Lower leg skin (tissue), 3 donors: ENCODE measurements at regions not wholly inside any gene's neighbourhood (a gene's known extent, or its start where the extent isn't known, plus 50 kb on each side); places are given as distances from the start of the nearest gene placed in this dataset.

ENCODE experiments used
- CTCF ChIP-seq, 3 donors: fragments of 450-650 bp; IDR thresholded peaks; one replicate each; pipeline ENCODE4 v1.5.1; 2016; ENCODE audit warnings: antibody characterized with exemption in 3 of 3, mild to moderate bottlenecking in 3 of 3, moderate library complexity in 2 of 3
- POLR2A ChIP-seq, 2 donors: fragments of 450-650 bp; IDR thresholded peaks; one replicate each; pipeline ENCODE4 v1.6.1; 2016 to 2017; ENCODE audit warnings: antibody characterized with exemption in 2 of 2, mild to moderate bottlenecking in 1 of 2, moderate library complexity in 1 of 2

GRCh38 chr10:130635528-130635927, 499.3 kb downstream of the GLRX3 start:
- TF ChIP-seq CTCF (IDR thresholded peaks at IDR 0.05) (no peak), POLR2A (IDR thresholded peaks at IDR 0.05) (no peak)
